Activated T-cell treated with anti-CD3 and anti-CD28 coated beads, Interleukin-2, amount 50 U/mL, for 24 hours (primary cell): ENCODE measurements at regions not wholly inside any gene's neighbourhood (a gene's known extent, or its start where the extent isn't known, plus 50 kb on each side); places are given as distances from the start of the nearest gene placed in this dataset.

Experiments
- DNase-seq: peaks from one replicate; pipeline ENCODE4 v3.0.0-alpha.2; 2020
- H3K27ac Mint-ChIP-seq: 2 replicates; pipeline ENCODE4 v1.8.0; 2020; ENCODE audit warnings: mild to moderate bottlenecking, mixed read lengths
- H3K27me3 Mint-ChIP-seq: 2 replicates; pipeline ENCODE4 v1.8.0; 2020; ENCODE audit warnings: mixed read lengths
- H3K36me3 Mint-ChIP-seq: 2 replicates; pipeline ENCODE4 v1.8.0; 2020; ENCODE audit warnings: low read depth, mixed read lengths
- H3K4me1 Mint-ChIP-seq: 2 replicates; pipeline ENCODE4 v1.8.0; 2020; ENCODE audit warnings: low read depth, mixed read lengths
- H3K4me3 Mint-ChIP-seq: 2 replicates; pipeline ENCODE4 v1.8.0; 2020; ENCODE audit warnings: mild to moderate bottlenecking, moderate library complexity, mixed read lengths
- H3K9me3 Mint-ChIP-seq: 2 replicates; pipeline ENCODE4 v1.8.0; 2020; ENCODE audit warnings: mixed read lengths

GRCh38 chr16:55030944-55031343 is 100.3 kb downstream of the IRX5 start:
- Mint-ChIP-seq H3K36me3 (no peaks in the 10 kb centered on the region), H3K4me1 (no peaks in the 10 kb centered on the region), H3K27me3 (peaks cover 4% of the 10 kb centered on the region), H3K9me3 (peaks cover 4% of the 10 kb centered on the region), H3K27ac (no peak overlapping the region), H3K4me3 (no peak overlapping the region)
- DNase-seq: no peak

- H3K4me3 Mint-ChIP-seq: no peak overlapping the region
- no peak overlapping the region for H3K27ac Mint-ChIP-seq
- peaks cover under 1% of the 10 kb centered on the region for H3K9me3 Mint-ChIP-seq
- no peak for DNase-seq
- H3K27me3 Mint-ChIP-seq: peaks cover 4% of the 10 kb centered on the region
- H3K4me1 Mint-ChIP-seq: no peaks in the 10 kb centered on the region
- H3K36me3 Mint-ChIP-seq: no peaks in the 10 kb centered on the region
These were observed 100.8 kb downstream of the IRX5 start for GRCh38 chr16:55031481-55031880.

- no peak for DNase-seq
- Mint-ChIP-seq H3K27ac (no peak overlapping the region), H3K36me3 (no peaks in the 10 kb centered on the region), H3K4me1 (no peaks in the 10 kb centered on the region), H3K27me3 (peaks cover 4% of the 10 kb centered on the region), H3K4me3 (no peak overlapping the region), H3K9me3 (no peaks in the 10 kb centered on the region)
These were observed 102.8 kb downstream of the IRX5 start for GRCh38 chr16:55033225-55034156.

GRCh38 chr16:55035029-55035428 is 104.4 kb downstream of the IRX5 start:
- Mint-ChIP-seq H3K27me3 (peaks cover 4% of the 10 kb centered on the region), H3K36me3 (no peaks in the 10 kb centered on the region), H3K4me1 (no peaks in the 10 kb centered on the region), H3K4me3 (no peak overlapping the region), H3K9me3 (no peaks in the 10 kb centered on the region), H3K27ac (no peak overlapping the region)
- no peak for DNase-seq

GRCh38 chr16:55035956-55036355 is 105.3 kb downstream of the IRX5 start:
- Mint-ChIP-seq H3K27me3 (peaks cover 4% of the 10 kb centered on the region), H3K27ac (no peak overlapping the region)
- DNase-seq: no peak

GRCh38 chr16:55036371-55036821 is 105.7 kb downstream of the IRX5 start:
- H3K4me3 Mint-ChIP-seq: no peak overlapping the region

More at GRCh38 chr16:55035956-55036355, 105.3 kb downstream of the IRX5 start:
- Mint-ChIP-seq H3K9me3 (no peaks in the 10 kb centered on the region), H3K36me3 (no peaks in the 10 kb centered on the region), H3K4me1 (no peaks in the 10 kb centered on the region), H3K4me3 (no peak overlapping the region)

GRCh38 chr16:55037046-55037445 is 106.4 kb downstream of the IRX5 start:
- Mint-ChIP-seq H3K27me3 (peaks cover 5% of the 10 kb centered on the region), H3K4me1 (no peaks in the 10 kb centered on the region), H3K4me3 (no peak overlapping the region), H3K27ac (no peak overlapping the region), H3K9me3 (no peaks in the 10 kb centered on the region), H3K36me3 (no peaks in the 10 kb centered on the region)
- DNase-seq: no peak

More at GRCh38 chr16:55036371-55036821, 105.7 kb downstream of the IRX5 start:
- H3K4me1 Mint-ChIP-seq: no peaks in the 10 kb centered on the region
- H3K9me3 Mint-ChIP-seq: no peaks in the 10 kb centered on the region
- DNase-seq: no peak
- no peaks in the 10 kb centered on the region for H3K36me3 Mint-ChIP-seq
- peaks cover 4% of the 10 kb centered on the region for H3K27me3 Mint-ChIP-seq
- no peak overlapping the region for H3K27ac Mint-ChIP-seq

GRCh38 chr16:55037966-55038365 is 107.3 kb downstream of the IRX5 start:
- Mint-ChIP-seq H3K4me3 (no peak overlapping the region), H3K27me3 (peaks cover 6% of the 10 kb centered on the region), H3K4me1 (no peaks in the 10 kb centered on the region)

GRCh38 chr16:55039042-55039441 is 108.4 kb downstream of the IRX5 start:
- DNase-seq: no peak
- Mint-ChIP-seq H3K4me3 (no peak overlapping the region), H3K36me3 (no peaks in the 10 kb centered on the region), H3K4me1 (no peaks in the 10 kb centered on the region), H3K27ac (no peak overlapping the region), H3K9me3 (no peaks in the 10 kb centered on the region), H3K27me3 (peaks cover 6% of the 10 kb centered on the region)

More at GRCh38 chr16:55037966-55038365, 107.3 kb downstream of the IRX5 start:
- no peaks in the 10 kb centered on the region for H3K36me3 Mint-ChIP-seq
- no peak overlapping the region for H3K27ac Mint-ChIP-seq
- no peak for DNase-seq
- H3K9me3 Mint-ChIP-seq: no peaks in the 10 kb centered on the region

- no peak overlapping the region for H3K27ac Mint-ChIP-seq
- no peaks in the 10 kb centered on the region for H3K36me3 Mint-ChIP-seq
- H3K27me3 Mint-ChIP-seq: peaks cover 6% of the 10 kb centered on the region
- no peaks in the 10 kb centered on the region for H3K9me3 Mint-ChIP-seq
- no peak for DNase-seq
- no peak overlapping the region for H3K4me3 Mint-ChIP-seq
- no peaks in the 10 kb centered on the region for H3K4me1 Mint-ChIP-seq
These were observed 108.8 kb downstream of the IRX5 start for GRCh38 chr16:55039511-55039910.

GRCh38 chr16:55039931-55040330 is 109.3 kb downstream of the IRX5 start:
- no peaks in the 10 kb centered on the region for H3K36me3 Mint-ChIP-seq
- no peaks in the 10 kb centered on the region for H3K4me1 Mint-ChIP-seq
- no peak overlapping the region for H3K27ac Mint-ChIP-seq
- no peaks in the 10 kb centered on the region for H3K9me3 Mint-ChIP-seq
- H3K27me3 Mint-ChIP-seq: peaks cover 6% of the 10 kb centered on the region
- no peak overlapping the region for H3K4me3 Mint-ChIP-seq
- no peak for DNase-seq

GRCh38 chr16:55040366-55041086 is 109.9 kb downstream of the IRX5 start:
- H3K4me3 Mint-ChIP-seq: no peak overlapping the region
- no peaks in the 10 kb centered on the region for H3K9me3 Mint-ChIP-seq
- H3K36me3 Mint-ChIP-seq: no peaks in the 10 kb centered on the region
- peaks cover 6% of the 10 kb centered on the region for H3K27me3 Mint-ChIP-seq
- H3K27ac Mint-ChIP-seq: no peak overlapping the region
- H3K4me1 Mint-ChIP-seq: no peaks in the 10 kb centered on the region
- no peak for DNase-seq

GRCh38 chr16:55041540-55042234 is 111.0 kb downstream of the IRX5 start:
- no peak for DNase-seq
- H3K27ac Mint-ChIP-seq: no peak overlapping the region
- H3K9me3 Mint-ChIP-seq: no peaks in the 10 kb centered on the region
- no peaks in the 10 kb centered on the region for H3K36me3 Mint-ChIP-seq
- no peak overlapping the region for H3K4me3 Mint-ChIP-seq
- peaks cover 6% of the 10 kb centered on the region for H3K27me3 Mint-ChIP-seq
- no peaks in the 10 kb centered on the region for H3K4me1 Mint-ChIP-seq

GRCh38 chr16:55042556-55043432 is 112.1 kb downstream of the IRX5 start:
- Mint-ChIP-seq H3K36me3 (no peaks in the 10 kb centered on the region), H3K27me3 (peaks cover 6% of the 10 kb centered on the region), H3K9me3 (no peaks in the 10 kb centered on the region), H3K27ac (no peak overlapping the region), H3K4me3 (no peak overlapping the region), H3K4me1 (no peaks in the 10 kb centered on the region)
- DNase-seq: no peak
